G401.6 (cell line): ENCODE measurements at regions not wholly inside any gene's neighbourhood (a gene's known extent, or its start where the extent isn't known, plus 50 kb on each side); places are given as distances from the start of the nearest gene placed in this dataset.
"Not testable (repeated sequence)": the region's sequence is repeated elsewhere in the genome, so short reads cannot be mapped to it uniquely, and the experiment has no call there.

Experiments
- FAIRE-seq: peaks from 2 replicates; lab custom pipeline; 2012; peaks lifted over from hg19 to GRCh38; lab: Jason Lieb, UNC

GRCh38 chr10:25869067-25869591, 64.9 kb upstream of the MYO3A start:
- FAIRE-seq, result no peak

GRCh38 chr10:25869609-25870008, 64.4 kb upstream of the MYO3A start:
- no peak for FAIRE-seq

DNA sequence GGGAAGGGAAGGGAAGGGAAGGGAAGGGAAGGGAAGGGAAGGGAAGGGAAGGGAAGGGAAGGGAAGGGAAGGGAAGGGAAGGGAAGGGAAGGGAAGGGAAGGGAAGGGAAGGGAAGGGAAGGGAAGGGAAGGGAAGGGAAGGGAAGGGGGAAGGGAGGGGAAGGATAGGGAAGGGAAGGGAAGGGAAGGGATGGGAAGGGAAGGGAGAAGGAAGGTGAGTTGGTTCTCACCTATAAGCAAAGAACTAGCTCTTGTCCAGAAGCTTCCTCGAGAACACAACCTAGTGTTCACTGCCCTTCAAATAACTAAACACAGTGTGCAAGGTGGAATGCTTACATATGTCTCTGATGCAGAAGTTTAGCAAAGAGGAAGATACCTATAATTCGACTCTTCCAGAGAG, 59.6 kb upstream of the MYO3A start:
- not testable (repeated sequence) for FAIRE-seq

GRCh38 chr10:25875556-25876165, 58.4 kb upstream of the MYO3A start:
- peak; percentile 72 for FAIRE-seq

GRCh38 chr10:25877296-25877695, 56.7 kb upstream of the MYO3A start:
- no peak for FAIRE-seq
